ENCODE measurements at regions not wholly inside any gene's neighbourhood (a gene's known extent, or its start where the extent isn't known, plus 50 kb on each side); places are given as distances from the start of the nearest gene placed in this dataset.

DNA sequence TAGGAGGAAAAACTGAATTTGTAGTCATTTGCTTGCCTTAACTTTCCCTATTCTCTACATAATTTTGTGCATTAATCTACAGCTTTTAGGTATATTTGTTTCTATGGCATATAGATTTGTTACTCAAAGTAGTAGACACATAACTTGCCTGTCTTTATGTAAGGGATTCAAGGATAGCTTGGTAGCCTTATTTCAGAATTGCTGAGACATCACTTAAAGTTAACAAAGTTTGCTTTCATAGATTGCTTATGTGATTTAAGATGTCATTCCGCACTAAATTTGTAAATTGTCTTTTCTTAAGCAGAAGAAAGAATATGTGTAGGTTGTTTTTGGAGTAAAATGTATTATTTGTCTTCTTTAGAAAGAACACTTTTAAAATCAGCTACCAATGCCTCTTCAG, 477.7 kb upstream of the NOVA1 start:
- Mint-ChIP-seq H3K36me3 (ENCODE audit: low read depth) (no peaks in the 10 kb centered on the region), H3K27ac (no peak overlapping the region), H3K9me3 (peaks cover 6% of the 10 kb centered on the region), H3K4me3 (no peak overlapping the region), H3K4me1 (ENCODE audit: low read depth) (no peaks in the 10 kb centered on the region), H3K27me3 (no peaks in the 10 kb centered on the region)
- intact Hi-C loops (cut with micrococcal nuclease), result no loop called here
- CTCF ChIA-PET, result no interaction called here
- TF ChIP-seq, protein P1, sequence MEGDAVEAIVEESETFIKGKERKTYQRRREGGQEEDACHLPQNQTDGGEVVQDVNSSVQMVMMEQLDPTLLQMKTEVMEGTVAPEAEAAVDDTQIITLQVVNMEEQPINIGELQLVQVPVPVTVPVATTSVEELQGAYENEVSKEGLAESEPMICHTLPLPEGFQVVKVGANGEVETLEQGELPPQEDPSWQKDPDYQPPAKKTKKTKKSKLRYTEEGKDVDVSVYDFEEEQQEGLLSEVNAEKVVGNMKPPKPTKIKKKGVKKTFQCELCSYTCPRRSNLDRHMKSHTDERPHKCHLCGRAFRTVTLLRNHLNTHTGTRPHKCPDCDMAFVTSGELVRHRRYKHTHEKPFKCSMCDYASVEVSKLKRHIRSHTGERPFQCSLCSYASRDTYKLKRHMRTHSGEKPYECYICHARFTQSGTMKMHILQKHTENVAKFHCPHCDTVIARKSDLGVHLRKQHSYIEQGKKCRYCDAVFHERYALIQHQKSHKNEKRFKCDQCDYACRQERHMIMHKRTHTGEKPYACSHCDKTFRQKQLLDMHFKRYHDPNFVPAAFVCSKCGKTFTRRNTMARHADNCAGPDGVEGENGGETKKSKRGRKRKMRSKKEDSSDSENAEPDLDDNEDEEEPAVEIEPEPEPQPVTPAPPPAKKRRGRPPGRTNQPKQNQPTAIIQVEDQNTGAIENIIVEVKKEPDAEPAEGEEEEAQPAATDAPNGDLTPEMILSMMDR (IDR thresholded peaks at IDR 0.05), result no peak
- ATAC-seq, result no peak
- no peak for DNase-seq
- POLR2A ChIA-PET, result no interaction called here

DNA sequence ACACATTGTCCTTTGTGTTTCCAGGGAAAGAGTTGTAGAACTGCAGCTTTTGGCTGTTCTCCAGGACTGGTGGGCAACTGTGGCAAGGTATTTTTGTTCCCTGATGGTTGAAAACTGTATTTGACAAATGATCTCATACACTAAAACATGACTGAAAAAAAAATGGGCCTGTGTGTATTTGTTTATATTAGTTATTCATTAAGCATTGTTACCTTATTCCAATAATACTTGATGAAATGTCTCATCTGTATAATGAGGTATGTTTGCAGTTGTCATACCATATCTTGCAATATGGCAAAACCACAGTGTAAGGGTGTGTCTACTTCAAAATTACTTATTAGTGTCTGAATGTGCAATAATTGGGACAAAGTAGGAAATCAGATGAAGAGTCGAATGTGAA, 479.4 kb upstream of the NOVA1 start:
- Mint-ChIP-seq H3K27me3 (no peaks in the 10 kb centered on the region), H3K4me1 (ENCODE audit: low read depth) (no peaks in the 10 kb centered on the region), H3K27ac (no peak overlapping the region), H3K4me3 (no peak overlapping the region), H3K36me3 (ENCODE audit: low read depth) (no peaks in the 10 kb centered on the region), H3K9me3 (peaks cover 8% of the 10 kb centered on the region)
- CTCF ChIA-PET, result no interaction called here
- TF ChIP-seq, protein P1 (IDR thresholded peaks at IDR 0.05), result no peak
- DNase-seq (no peak), ATAC-seq (no peak)
- POLR2A ChIA-PET, result interaction anchor here (0.7 kb wide), 1 partner anchor 21 kb away, joined by 3 read pairs; no protein-coding TSS in a partner anchor
- intact Hi-C loops (cut with micrococcal nuclease), result no loop called here

DNA sequence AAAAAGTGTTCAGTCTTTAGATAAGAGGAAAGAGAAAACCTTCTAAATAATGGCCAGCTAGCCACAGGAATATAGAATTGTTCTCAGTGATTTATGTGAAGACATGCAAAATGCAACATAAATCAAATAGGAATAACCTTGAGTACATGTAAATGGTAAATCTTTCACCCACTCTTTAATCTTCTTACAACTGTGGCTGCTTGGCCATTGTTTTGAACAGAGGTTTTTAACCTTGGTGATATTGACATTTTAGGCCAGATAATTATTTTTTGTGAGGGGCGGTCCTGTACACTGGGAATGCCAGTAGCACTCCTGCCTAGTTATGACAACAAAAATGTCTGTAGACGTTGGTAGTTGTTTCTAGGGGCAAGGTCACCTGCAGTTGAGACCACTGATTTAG, 479.9 kb upstream of the NOVA1 start:
- peaks cover 13% of the 10 kb centered on the region for H3K9me3 Mint-ChIP-seq
- CTCF ChIA-PET, result no interaction called here
- H3K4me1 Mint-ChIP-seq (ENCODE audit: low read depth), result no peaks in the 10 kb centered on the region
- POLR2A ChIA-PET, result no interaction called here
- H3K36me3 Mint-ChIP-seq (ENCODE audit: low read depth), result no peaks in the 10 kb centered on the region
- no peak for DNase-seq
- intact Hi-C loops (cut with micrococcal nuclease), result no loop called here
- TF ChIP-seq, protein P1 (IDR thresholded peaks at IDR 0.05), result no peak
- no peaks in the 10 kb centered on the region for H3K27me3 Mint-ChIP-seq
- no peak overlapping the region for H3K4me3 Mint-ChIP-seq
- H3K27ac Mint-ChIP-seq, result no peak overlapping the region
- ATAC-seq, result no peak

DNA sequence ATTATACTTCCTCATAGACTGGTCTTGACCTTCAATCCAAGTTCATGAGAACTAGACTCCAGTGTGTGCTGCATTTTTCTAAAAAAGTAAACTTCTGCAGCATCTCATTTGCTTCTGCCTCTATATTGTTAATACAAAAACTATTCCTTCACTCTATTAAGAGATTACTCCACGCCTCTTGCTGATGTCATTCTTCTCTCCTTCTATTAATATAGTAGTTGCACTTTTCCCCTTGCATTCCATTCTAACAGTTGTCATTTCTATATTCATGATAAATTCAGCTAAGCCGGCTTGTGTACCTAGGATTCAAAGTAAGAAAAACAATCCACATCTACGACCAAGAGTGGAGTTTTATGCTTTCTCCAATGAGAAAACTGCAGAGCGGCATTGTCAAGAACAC, 480.4 kb upstream of the NOVA1 start:
- intact Hi-C loops (cut with micrococcal nuclease), result no loop called here
- Mint-ChIP-seq H3K27ac (no peak overlapping the region), H3K27me3 (no peaks in the 10 kb centered on the region), H3K36me3 (ENCODE audit: low read depth) (no peaks in the 10 kb centered on the region), H3K4me1 (ENCODE audit: low read depth) (no peaks in the 10 kb centered on the region), H3K4me3 (no peak overlapping the region), H3K9me3 (peaks cover 16% of the 10 kb centered on the region)
- CTCF ChIA-PET, result no interaction called here
- ATAC-seq (no peak), DNase-seq (no peak)
- TF ChIP-seq, protein P1 (IDR thresholded peaks at IDR 0.05), result no peak
- POLR2A ChIA-PET, result no interaction called here

DNA sequence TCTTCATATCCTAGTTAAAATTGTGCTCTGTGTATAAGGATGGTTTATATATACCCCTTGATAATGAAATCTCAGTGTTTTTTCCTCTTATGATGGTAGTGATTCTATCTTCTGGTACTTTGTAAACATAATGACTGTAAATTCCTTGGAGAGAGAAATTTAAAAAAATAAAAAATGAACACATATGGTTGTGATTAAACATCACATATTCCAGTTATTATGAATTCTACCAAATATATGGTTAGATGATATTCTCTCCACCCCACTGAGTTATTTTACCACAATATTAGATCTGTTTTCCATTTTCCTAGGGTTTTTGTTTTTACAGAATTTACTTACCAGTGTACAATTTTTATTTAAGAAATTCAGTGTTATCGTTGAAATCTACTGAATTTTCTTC, 481.9 kb upstream of the NOVA1 start:
- Mint-ChIP-seq H3K4me3 (no peak overlapping the region), H3K27me3 (no peaks in the 10 kb centered on the region), H3K4me1 (ENCODE audit: low read depth) (no peaks in the 10 kb centered on the region), H3K27ac (no peak overlapping the region), H3K9me3 (peaks cover 13% of the 10 kb centered on the region), H3K36me3 (ENCODE audit: low read depth) (no peaks in the 10 kb centered on the region)
- CTCF ChIA-PET, result no interaction called here
- DNase-seq, result no peak
- ATAC-seq, result no peak
- intact Hi-C loops (cut with micrococcal nuclease), result no loop called here
- POLR2A ChIA-PET, result no interaction called here
- TF ChIP-seq, protein P1 (IDR thresholded peaks at IDR 0.05), result no peak

All from activated CD8-positive, alpha-beta T cell treated with anti-CD3 and anti-CD28 coated beads for 36 hours (primary cell).